GM12891 (cell line): ENCODE measurements at regions not wholly inside any gene's neighbourhood (a gene's known extent, or its start where the extent isn't known, plus 50 kb on each side); places are given as distances from the start of the nearest gene placed in this dataset.

ENCODE experiments used
- POLR2A ChIP-seq: IDR thresholded peaks from 2 replicates; pipeline ENCODE4 v1.6.1; 2011; ENCODE audit warnings: low read depth, low read length, control low read depth
- POLR2AphosphoS5 ChIP-seq: IDR thresholded peaks from 2 replicates; pipeline ENCODE4 v1.6.1; 2011; ENCODE audit warnings: low read depth, low read length, control low read depth

GRCh38 chr4:180951312-180951711, 1291.9 kb upstream of the TENM3 start:
- no peak for TF ChIP-seq POLR2A
- TF ChIP-seq POLR2AphosphoS5 = no peak
